Vagina (tissue), 2 donors: ENCODE measurements at regions not wholly inside any gene's neighbourhood (a gene's known extent, or its start where the extent isn't known, plus 50 kb on each side); places are given as distances from the start of the nearest gene placed in this dataset.

Source experiments
- POLR2A ChIP-seq, 2 donors: fragments of 450-650 bp; IDR thresholded peaks; one replicate each; pipeline ENCODE4 v1.6.1; 2017; ENCODE audit warnings: antibody characterized with exemption in 2 of 2, mild to moderate bottlenecking in 2 of 2, moderate library complexity in 2 of 2
- POLR2AphosphoS5 ChIP-seq, 2 donors: sonication (generic); formaldehyde crosslinking; IDR thresholded peaks; one replicate each; pipeline ENCODE4 v1.9.0; 2017; ENCODE audit warnings: antibody characterized with exemption in 2 of 2, mild to moderate bottlenecking in 2 of 2, low read depth in 1 of 2; ENCODE audit not compliant: insufficient read depth in 1 of 2
- TF ChIP-seq, protein P1 (sequence below), 3 experiments: fragments of 450-650 bp in 2 of 3; fragments of 200-600 bp in 1 of 3; sonication (generic) in 1 of 3; IDR thresholded peaks; one replicate each; pipeline ENCODE4 v1.5.1; 2017 to 2019; ENCODE audit warnings: antibody characterized with exemption in 3 of 3, mild to moderate bottlenecking in 2 of 3, moderate library complexity in 2 of 3

DNA sequence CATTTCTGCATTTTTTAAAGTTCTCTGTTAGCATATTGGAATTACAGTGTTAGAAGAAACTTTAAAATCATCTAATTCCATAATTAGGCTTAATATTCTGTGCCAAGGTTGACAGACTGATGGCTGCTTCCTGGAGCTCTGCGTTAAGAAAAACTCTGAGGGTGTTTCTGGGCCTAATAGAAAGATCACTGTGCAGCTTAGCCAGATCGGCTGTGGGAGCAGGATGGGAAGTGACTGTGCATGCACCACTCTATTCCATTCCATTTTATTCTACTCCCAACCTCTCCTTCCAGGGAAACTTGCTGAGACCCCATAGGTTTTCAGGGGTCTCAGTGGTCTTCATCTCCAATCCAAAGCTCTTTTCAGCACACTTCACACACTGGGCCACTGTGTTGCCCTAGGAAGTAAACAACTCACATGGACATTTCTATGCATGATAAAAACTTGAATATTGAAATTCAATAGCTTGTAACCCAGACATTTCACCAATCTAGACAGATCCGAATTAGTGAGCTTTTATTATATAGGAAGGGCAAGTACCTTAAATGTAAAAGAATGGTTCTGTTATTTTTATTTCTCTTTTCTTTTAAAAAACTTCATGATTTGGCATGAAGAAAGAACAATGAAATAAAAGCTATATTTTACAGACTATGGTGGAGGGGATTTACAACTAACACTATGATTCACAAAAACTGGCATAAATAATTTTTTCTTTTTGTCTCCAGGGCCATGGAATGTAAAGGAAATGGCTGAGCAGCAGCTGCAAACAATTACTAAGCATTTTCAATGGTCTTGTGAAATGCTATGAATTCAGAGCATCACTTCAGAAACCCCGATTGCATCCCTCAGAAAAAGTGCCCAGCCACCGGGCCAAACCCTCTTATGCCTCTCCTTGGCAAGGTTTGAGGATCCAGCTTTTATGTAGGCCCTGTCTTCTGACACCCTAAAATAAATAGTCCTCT, 51.4 kb upstream of the DAB2 start:
- TF ChIP-seq, protein P1, sequence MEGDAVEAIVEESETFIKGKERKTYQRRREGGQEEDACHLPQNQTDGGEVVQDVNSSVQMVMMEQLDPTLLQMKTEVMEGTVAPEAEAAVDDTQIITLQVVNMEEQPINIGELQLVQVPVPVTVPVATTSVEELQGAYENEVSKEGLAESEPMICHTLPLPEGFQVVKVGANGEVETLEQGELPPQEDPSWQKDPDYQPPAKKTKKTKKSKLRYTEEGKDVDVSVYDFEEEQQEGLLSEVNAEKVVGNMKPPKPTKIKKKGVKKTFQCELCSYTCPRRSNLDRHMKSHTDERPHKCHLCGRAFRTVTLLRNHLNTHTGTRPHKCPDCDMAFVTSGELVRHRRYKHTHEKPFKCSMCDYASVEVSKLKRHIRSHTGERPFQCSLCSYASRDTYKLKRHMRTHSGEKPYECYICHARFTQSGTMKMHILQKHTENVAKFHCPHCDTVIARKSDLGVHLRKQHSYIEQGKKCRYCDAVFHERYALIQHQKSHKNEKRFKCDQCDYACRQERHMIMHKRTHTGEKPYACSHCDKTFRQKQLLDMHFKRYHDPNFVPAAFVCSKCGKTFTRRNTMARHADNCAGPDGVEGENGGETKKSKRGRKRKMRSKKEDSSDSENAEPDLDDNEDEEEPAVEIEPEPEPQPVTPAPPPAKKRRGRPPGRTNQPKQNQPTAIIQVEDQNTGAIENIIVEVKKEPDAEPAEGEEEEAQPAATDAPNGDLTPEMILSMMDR (IDR thresholded peaks at IDR 0.05): no peak
- TF ChIP-seq POLR2A (IDR thresholded peaks at IDR 0.05) (no peak), POLR2AphosphoS5 (IDR thresholded peaks at IDR 0.05; ENCODE audit: insufficient read depth in 1 of 2, low read depth in 1 of 2) (no peak)
